Progenitor cell of endocrine pancreas (in vitro differentiated cells): ENCODE measurements at regions not wholly inside any gene's neighbourhood (a gene's known extent, or its start where the extent isn't known, plus 50 kb on each side); places are given as distances from the start of the nearest gene placed in this dataset.
"Not testable (repeated sequence)": the region's sequence is repeated elsewhere in the genome, so short reads cannot be mapped to it uniquely, and the experiment has no call there.

Experiments
- DNase-seq: peaks from one replicate; pipeline ENCODE4 v3.0.0; 2021; ENCODE audit warnings: low spot score; ENCODE audit not compliant: unreplicated experiment
- H3K27ac Mint-ChIP-seq: 2 replicates; pipeline ENCODE4 v1.8.0; 2021; ENCODE audit warnings: mild to moderate bottlenecking, moderate library complexity, mixed read lengths
- H3K27me3 Mint-ChIP-seq: 2 replicates; pipeline ENCODE4 v1.8.0; 2021; ENCODE audit warnings: mixed read lengths
- H3K36me3 Mint-ChIP-seq: 2 replicates; pipeline ENCODE4 v1.8.0; 2022; ENCODE audit warnings: mixed read lengths; ENCODE audit not compliant: insufficient read depth
- H3K4me1 Mint-ChIP-seq: 2 replicates; pipeline ENCODE4 v1.8.0; 2021; ENCODE audit warnings: low read depth, mixed read lengths
- H3K4me3 Mint-ChIP-seq: 2 replicates; pipeline ENCODE4 v1.8.0; 2021; ENCODE audit warnings: low read depth, mild to moderate bottlenecking, moderate library complexity, mixed read lengths
- H3K9me3 Mint-ChIP-seq: 2 replicates; pipeline ENCODE4 v1.8.0; 2021; ENCODE audit warnings: low read depth, mixed read lengths
- CTCF ChIP-seq: fragments of 200-600 bp; sonication (generic); IDR thresholded peaks from one replicate; pipeline ENCODE4 v1.5.0; 2021; ENCODE audit warnings: antibody characterized with exemption, mild to moderate bottlenecking; ENCODE audit not compliant: unreplicated experiment

DNA sequence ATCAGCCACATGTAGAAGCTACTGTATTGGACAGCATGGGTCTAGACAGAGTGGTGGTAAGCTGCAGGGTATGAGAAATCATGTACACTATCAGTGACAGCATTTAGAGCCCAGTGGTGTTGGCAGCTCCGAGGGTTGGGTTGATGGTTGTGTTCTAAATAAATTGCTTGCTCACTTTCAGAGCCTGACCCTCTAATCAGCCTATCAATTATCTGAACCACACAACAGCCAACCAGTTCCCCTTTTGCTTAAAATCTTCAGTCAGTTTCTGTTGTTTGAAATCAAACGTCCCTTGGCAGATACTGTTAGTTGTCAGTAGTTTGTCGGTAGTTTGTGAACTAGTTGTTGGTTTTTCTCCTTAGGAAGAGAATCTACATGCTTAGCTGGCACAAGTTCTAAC, 99.8 kb upstream of the RAI2 start:
- Mint-ChIP-seq H3K4me3 (no peak overlapping the region), H3K27ac (no peak overlapping the region), H3K4me1 (no peaks in the 10 kb centered on the region), H3K36me3 (no peaks in the 10 kb centered on the region), H3K9me3 (peaks cover 6% of the 10 kb centered on the region), H3K27me3 (no peaks in the 10 kb centered on the region)
- TF ChIP-seq CTCF: no peak
- no peak for DNase-seq

- Mint-ChIP-seq H3K4me1 (peaks cover 5% of the 10 kb centered on the region), H3K27me3 (no peaks in the 10 kb centered on the region), H3K36me3 (no peaks in the 10 kb centered on the region), H3K27ac (no peak overlapping the region), H3K9me3 (peaks cover 9% of the 10 kb centered on the region), H3K4me3 (no peak overlapping the region)
- peak; percentile 48 for TF ChIP-seq CTCF
- no peak for DNase-seq
These were observed 83.9 kb upstream of the RAI2 start for GRCh38 chrX:17944833-17945497.

DNA sequence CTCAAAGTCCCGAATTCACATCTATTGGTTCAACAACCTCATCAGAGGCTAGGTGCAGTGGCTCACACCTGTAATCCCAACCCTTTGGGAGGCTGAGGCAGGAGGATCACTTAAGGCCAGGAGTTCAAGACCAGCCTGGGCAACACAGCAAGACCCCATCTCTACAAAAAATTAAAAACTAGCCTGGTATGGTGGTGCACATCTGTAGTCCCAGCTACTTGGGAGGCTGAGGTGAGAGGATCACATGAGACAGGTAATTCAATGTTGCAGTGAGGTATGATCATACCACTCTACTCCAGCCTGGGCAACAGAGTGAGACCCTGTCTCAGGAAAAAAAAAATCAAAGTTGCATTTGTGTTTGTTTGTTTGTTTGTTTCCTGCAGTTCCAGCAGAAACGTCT, 80.1 kb upstream of the RAI2 start:
- not testable (repeated sequence) for H3K27ac Mint-ChIP-seq, H3K27me3 Mint-ChIP-seq

DNA sequence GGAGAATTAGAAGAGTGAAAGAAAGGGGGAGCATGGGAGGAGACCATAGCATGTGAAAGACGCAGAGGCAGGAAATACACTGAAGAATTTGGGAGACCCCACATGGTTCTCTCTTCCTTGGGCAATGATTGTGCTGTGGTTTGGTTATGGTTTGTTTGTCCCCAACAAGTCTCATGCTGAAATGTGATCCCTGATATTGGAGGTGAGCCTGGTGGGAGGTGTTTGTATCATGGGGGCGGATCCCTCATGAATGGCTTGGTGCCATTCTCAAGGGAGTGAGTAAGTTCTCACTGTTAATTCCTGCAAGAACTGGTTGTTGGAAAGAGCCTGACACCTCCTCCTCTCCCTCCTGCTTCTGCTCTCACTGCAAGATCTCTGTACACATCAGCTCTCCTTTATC, 78.6 kb upstream of the RAI2 start:
- H3K27me3 Mint-ChIP-seq: no peaks in the 10 kb centered on the region
- no peaks in the 10 kb centered on the region for H3K4me1 Mint-ChIP-seq
- H3K4me3 Mint-ChIP-seq: no peak overlapping the region
- H3K27ac Mint-ChIP-seq: no peak overlapping the region
- H3K9me3 Mint-ChIP-seq: peaks cover 20% of the 10 kb centered on the region
- no peak for TF ChIP-seq CTCF
- peaks cover 5% of the 10 kb centered on the region for H3K36me3 Mint-ChIP-seq
- DNase-seq: no peak

More for the DNA sequence above, 80.1 kb upstream of the RAI2 start:
- not testable (repeated sequence) for H3K4me3 Mint-ChIP-seq, DNase-seq, H3K4me1 Mint-ChIP-seq, H3K36me3 Mint-ChIP-seq
- peaks cover 16% of the 10 kb centered on the region for H3K9me3 Mint-ChIP-seq

DNA sequence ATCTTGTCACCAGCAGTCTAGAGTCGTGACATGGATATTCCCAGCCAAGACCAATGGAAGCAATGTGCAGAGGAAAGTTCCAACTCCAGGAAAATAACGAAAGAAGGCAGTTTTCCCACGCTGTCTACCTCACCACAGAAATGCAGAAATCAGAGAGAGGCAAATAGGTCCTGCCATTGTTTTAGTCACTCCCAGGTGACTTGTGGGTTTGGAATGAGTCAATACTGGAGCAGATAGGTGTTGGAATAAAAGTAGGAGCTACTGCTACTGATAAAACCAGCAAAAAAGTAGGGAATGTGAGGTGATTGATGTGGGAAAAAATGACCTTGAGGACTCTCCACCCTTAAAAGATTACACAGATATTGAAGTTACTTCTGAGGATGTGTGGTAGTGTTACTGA, 72.8 kb upstream of the RAI2 start:
- H3K4me1 Mint-ChIP-seq: peaks cover 9% of the 10 kb centered on the region
- no peak overlapping the region for H3K4me3 Mint-ChIP-seq
- TF ChIP-seq CTCF: no peak
- no peaks in the 10 kb centered on the region for H3K27me3 Mint-ChIP-seq
- H3K9me3 Mint-ChIP-seq: peaks cover 30% of the 10 kb centered on the region
- peaks cover 5% of the 10 kb centered on the region for H3K36me3 Mint-ChIP-seq
- DNase-seq: no peak
- H3K27ac Mint-ChIP-seq: no peak overlapping the region

DNA sequence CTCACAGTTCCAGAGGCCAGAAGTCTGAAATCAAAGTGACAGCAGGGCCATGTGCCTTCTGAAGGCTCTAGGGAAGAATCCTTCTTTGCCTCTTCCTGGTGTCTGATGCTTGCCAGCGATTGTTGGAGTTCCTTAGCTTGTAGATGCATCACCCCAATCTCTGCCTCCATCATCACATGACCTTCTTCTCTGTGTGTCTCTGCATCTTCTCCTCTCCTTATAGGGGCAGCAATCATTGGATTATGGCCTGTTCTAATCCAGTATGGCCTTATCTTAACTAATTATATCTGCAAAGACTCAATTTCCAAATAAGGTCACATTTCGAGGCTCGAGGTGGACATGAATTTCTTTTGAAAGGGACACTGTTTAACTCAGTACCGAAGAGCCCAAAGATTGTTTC, 71.7 kb upstream of the RAI2 start:
- H3K27ac Mint-ChIP-seq: no peak overlapping the region
- peaks cover 5% of the 10 kb centered on the region for H3K36me3 Mint-ChIP-seq
- H3K27me3 Mint-ChIP-seq: no peaks in the 10 kb centered on the region
- TF ChIP-seq CTCF: no peak
- H3K4me3 Mint-ChIP-seq: no peak overlapping the region
- DNase-seq: no peak
- peaks cover 28% of the 10 kb centered on the region for H3K9me3 Mint-ChIP-seq
- H3K4me1 Mint-ChIP-seq: peaks cover 9% of the 10 kb centered on the region
